HepG2 (cell line): ENCODE measurements at regions not wholly inside any gene's neighbourhood (a gene's known extent, or its start where the extent isn't known, plus 50 kb on each side); places are given as distances from the start of the nearest gene placed in this dataset.

ENCODE experiments used
- ATAC-seq: fragments of 200-7000 bp; cut with Tn5 transposase; 3 replicates; pipeline ENCODE4 v1.9.1; 2020; ENCODE audit warnings: mild to moderate bottlenecking, moderate library complexity
- BruUV-seq: library from RNA; stranded (reverse); fragments of 400-500 nt; replicated peaks from 2 replicates; lab custom pipeline; 2021; lab: Mats Ljungman, UMichigan
- CTCF ChIA-PET: fragments of 300-600 bp; formaldehyde crosslinking; extraction: SDS; loops from one replicate; lab custom pipeline; 2021; ENCODE audit warnings: low total read pairs, inconsistent platforms, low intra/inter-chr PET ratio; lab: Yijun Ruan, JAX
- POLR2A ChIA-PET: fragments of 350-600 bp; sonication (Branson Sonifier 250); formaldehyde crosslinking; loops from one replicate; lab custom pipeline; 2020; ENCODE audit warnings: antibody characterized with exemption, inconsistent platforms; lab: Yijun Ruan, JAX
- DNase-seq: peaks from one replicate; pipeline ENCODE4 v3.0.0-alpha.2; 2015; ENCODE audit warnings: low spot score
- FAIRE-seq: peaks from 3 replicates; lab custom pipeline; 2011; peaks lifted over from hg19 to GRCh38; lab: Jason Lieb, UNC
- H2AFZ ChIP-seq: one replicate; pipeline ENCODE4 v1.6.1; 2011; ENCODE audit warnings: low read length, inconsistent platforms
- H3K27ac ChIP-seq: fragments of 300-600 bp; 3 replicates; pipeline ENCODE4 v1.8.0; 2011; ENCODE audit warnings: mixed run types, mild to moderate bottlenecking, mixed read lengths, low read length, inconsistent platforms; ENCODE audit not compliant: insufficient read depth; ENCODE audit errors: extremely low read length
- H3K27me3 ChIP-seq, 2 experiments: fragments of 200-600 bp in 1 of 2; 2 replicates in 1 of 2; 3 replicates in 1 of 2; pipeline versions ENCODE4 v1.6.0 to v1.8.0; 2011; ENCODE audit warnings: low read length in 2 of 2, mild to moderate bottlenecking in 2 of 2, moderate library complexity in 2 of 2, inconsistent platforms in 1 of 2; ENCODE audit not compliant: insufficient read depth in 2 of 2, control insufficient read depth in 1 of 2
- H3K36me3 ChIP-seq, 2 experiments: fragments of 200-600 bp in 1 of 2; replicated peaks in 1 of 2; 2 replicates in 1 of 2; 3 replicates in 1 of 2; pipeline versions ENCODE4 v1.5.1 to v1.8.0; 2011; ENCODE audit warnings: low read length in 2 of 2, inconsistent platforms in 1 of 2; ENCODE audit not compliant: insufficient read depth in 2 of 2, control insufficient read depth in 1 of 2
- H3K4me1 ChIP-seq: 2 replicates; pipeline ENCODE4 v1.5.1; 2012; ENCODE audit warnings: low read length, inconsistent platforms; ENCODE audit not compliant: insufficient read depth
- H3K4me2 ChIP-seq: 2 replicates; pipeline ENCODE4 v1.6.0; 2011; ENCODE audit warnings: low read depth, low read length, inconsistent platforms
- H3K4me3 ChIP-seq, 3 experiments: fragments of 200-600 bp in 1 of 3; sonication (generic), shearing (Covaris generic) in 1 of 3; replicated peaks in 1 of 3; 2 replicates each; pipeline ENCODE4 v1.5.1; 2011 to 2016; ENCODE audit warnings: low read length in 3 of 3, inconsistent platforms in 2 of 3, low read depth in 2 of 3, mild to moderate bottlenecking in 2 of 3, control low read depth in 1 of 3, mixed read lengths in 1 of 3; ENCODE audit not compliant: insufficient read depth in 1 of 3
- H3K79me2 ChIP-seq: one replicate; pipeline ENCODE4 v1.6.1; 2011; ENCODE audit warnings: low read length, inconsistent platforms; ENCODE audit not compliant: insufficient read depth
- H3K9ac ChIP-seq: 2 replicates; pipeline ENCODE4 v1.6.0; 2011; ENCODE audit warnings: mild to moderate bottlenecking, low read depth, low read length, inconsistent platforms; ENCODE audit not compliant: insufficient read depth
- H3K9me3 ChIP-seq: 2 replicates; pipeline ENCODE4 v1.5.1; 2012; ENCODE audit warnings: mild to moderate bottlenecking, low read length
- H4K20me1 ChIP-seq: 2 replicates; pipeline ENCODE4 v1.6.0; 2011; ENCODE audit warnings: inconsistent platforms, mild to moderate bottlenecking, low read length, moderate library complexity; ENCODE audit not compliant: insufficient read depth
- AHDC1 ChIP-seq: sonication (generic); formaldehyde crosslinking; IDR thresholded peaks from 2 replicates; pipeline ENCODE4 v1.5.1; 2020; ENCODE audit warnings: mild to moderate bottlenecking, missing genetic modification reagents, borderline replicate concordance
- ATF5 ChIP-seq: sonication (generic); formaldehyde crosslinking; IDR thresholded peaks from 2 replicates; pipeline ENCODE4 v1.4.0; 2020; ENCODE audit warnings: mild to moderate bottlenecking, low read depth, missing genetic modification reagents
- ATF7-NPFF ChIP-seq: sonication (generic); formaldehyde crosslinking; IDR thresholded peaks from 2 replicates; pipeline ENCODE4 v1.8.1; 2023; ENCODE audit warnings: mild to moderate bottlenecking, low read depth, missing genetic modification reagents, moderate library complexity
- JDP2 ChIP-seq: sonication (generic); formaldehyde crosslinking; IDR thresholded peaks from 2 replicates; pipeline ENCODE4 v1.8.1; 2022; ENCODE audit warnings: missing genetic modification reagents, borderline replicate concordance
- MZF1 ChIP-seq: sonication (generic); formaldehyde crosslinking; IDR thresholded peaks from 2 replicates; pipeline ENCODE4 v1.8.1; 2023; ENCODE audit warnings: mild to moderate bottlenecking, missing genetic modification reagents, borderline replicate concordance
- ZBTB1 ChIP-seq: sonication (generic); formaldehyde crosslinking; IDR thresholded peaks from 2 replicates; pipeline ENCODE4 v1.4.0; 2020; ENCODE audit warnings: missing genetic modification reagents, borderline replicate concordance
- ZNF282 ChIP-seq: fragments of 450-650 bp; IDR thresholded peaks from 2 replicates; pipeline ENCODE4 v1.6.1; 2018; ENCODE audit not compliant: partially characterized antibody
- ZNF3 ChIP-seq: IDR thresholded peaks from 2 replicates; pipeline ENCODE4 v1.7.0; 2017; ENCODE audit warnings: inconsistent platforms
- ZNF468 ChIP-seq: sonication (generic); formaldehyde crosslinking; IDR thresholded peaks from 2 replicates; pipeline ENCODE4 v1.8.0; 2022; ENCODE audit warnings: mild to moderate bottlenecking, moderate library complexity, missing genetic modification reagents
- ZNF615 ChIP-seq: sonication (generic); formaldehyde crosslinking; IDR thresholded peaks from 2 replicates; pipeline ENCODE4 v1.5.0; 2020; ENCODE audit warnings: mild to moderate bottlenecking, missing genetic modification reagents, borderline replicate concordance
- ZSCAN12 ChIP-seq: sonication (generic); formaldehyde crosslinking; IDR thresholded peaks from 2 replicates; pipeline ENCODE4 v1.9.0; 2021; ENCODE audit warnings: mild to moderate bottlenecking, missing genetic modification reagents
- ZSCAN20 ChIP-seq: sonication (generic); formaldehyde crosslinking; IDR thresholded peaks from 2 replicates; pipeline ENCODE4 v1.4.0; 2020; ENCODE audit warnings: missing genetic modification reagents, mild to moderate bottlenecking, borderline replicate concordance
- WGBS: methylation state at CpG from one replicate; pipeline ENCODE4 v1.1.6; 2017; ENCODE audit warnings: low lambda C conversion rate; 5-methylcytosine and 5-hydroxymethylcytosine counted together
- in situ Hi-C: cut with HindIII; loops from 2 replicates; pipeline ENCODE4 v1.10.0; 2017; ENCODE audit warnings: low pct_unique_long_range_greater_than_20kb; ENCODE audit not compliant: extremely low pct_ligation_motif_present
- intact Hi-C: fragments of 100-400 bp; cut with micrococcal nuclease; formaldehyde crosslinking; loops from one replicate; pipeline ENCODE4 v1.10.0; 2022; ENCODE audit not compliant: unreplicated experiment
- TF ChIP-seq, protein P1 (sequence below): sonication (generic); formaldehyde crosslinking; IDR thresholded peaks from 2 replicates; pipeline ENCODE4 v1.5.0; 2020; ENCODE audit warnings: missing genetic modification reagents

GRCh38 chr15:69908590-69909420 is 188.9 kb downstream of the TLE3 start:
- ChIA-PET POLR2A (no interaction called here), CTCF (no interaction called here)
- H3K79me2 ChIP-seq: no peaks in the 10 kb centered on the region
- no peaks in the 10 kb centered on the region for H3K4me1 ChIP-seq
- BruUV-seq: no TSS peak
- intact Hi-C loops: no loop called here
- no peak for ATAC-seq
- H3K36me3 ChIP-seq: no peaks in the 10 kb centered on the region
- in situ Hi-C loops: no loop called here
- no peak for TF ChIP-seq ZSCAN20 (CRISPR knock-in tag)
- TF ChIP-seq JDP2 (CRISPR knock-in tag): no peak
- TF ChIP-seq ZBTB1 (CRISPR knock-in tag): no peak
- TF ChIP-seq AHDC1: no peak
- no peak for TF ChIP-seq ATF7-NPFF (CRISPR knock-in tag)
- no peak for TF ChIP-seq ZNF3 (CRISPR knock-in tag)
- no peak for TF ChIP-seq ATF5 (CRISPR knock-in tag)
- TF ChIP-seq, protein P1, sequence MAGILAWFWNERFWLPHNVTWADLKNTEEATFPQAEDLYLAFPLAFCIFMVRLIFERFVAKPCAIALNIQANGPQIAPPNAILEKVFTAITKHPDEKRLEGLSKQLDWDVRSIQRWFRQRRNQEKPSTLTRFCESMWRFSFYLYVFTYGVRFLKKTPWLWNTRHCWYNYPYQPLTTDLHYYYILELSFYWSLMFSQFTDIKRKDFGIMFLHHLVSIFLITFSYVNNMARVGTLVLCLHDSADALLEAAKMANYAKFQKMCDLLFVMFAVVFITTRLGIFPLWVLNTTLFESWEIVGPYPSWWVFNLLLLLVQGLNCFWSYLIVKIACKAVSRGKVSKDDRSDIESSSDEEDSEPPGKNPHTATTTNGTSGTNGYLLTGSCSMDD: no peak
- TF ChIP-seq ZNF615 (CRISPR knock-in tag): no peak
- no peak for TF ChIP-seq MZF1 (CRISPR knock-in tag)
- no peak for TF ChIP-seq ZNF282
- TF ChIP-seq ZNF468: no peak
- TF ChIP-seq ZSCAN12: no peak
- no peaks in the 10 kb centered on the region for H3K9me3 ChIP-seq
- WGBS: 29% methylated on average over 14 of the region's 15 CpGs
- H3K4me3 ChIP-seq: no peak overlapping the region
- FAIRE-seq: no peak
- no peak for DNase-seq
- no peak overlapping the region for H3K27ac ChIP-seq
- peaks cover 1 to 13% of the 10 kb centered on the region in 2 experiments; a peak in 2 of 5 replicates for H3K27me3 ChIP-seq
- H3K9ac ChIP-seq: no peak overlapping the region
- no peaks in the 10 kb centered on the region for H4K20me1 ChIP-seq
- no peak overlapping the region for H3K4me2 ChIP-seq
- H2AFZ ChIP-seq: no peak overlapping the region
